Femur (tissue), 1 donor: ENCODE measurements at regions not wholly inside any gene's neighbourhood (a gene's known extent, or its start where the extent isn't known, plus 50 kb on each side); places are given as distances from the start of the nearest gene placed in this dataset.
"Not testable (repeated sequence)": the region's sequence is repeated elsewhere in the genome, so short reads cannot be mapped to it uniquely, and the experiment has no call there.

Experiments
- DNase-seq: peaks from one replicate; pipeline ENCODE4 v3.0.0-alpha.2; 2017

DNA sequence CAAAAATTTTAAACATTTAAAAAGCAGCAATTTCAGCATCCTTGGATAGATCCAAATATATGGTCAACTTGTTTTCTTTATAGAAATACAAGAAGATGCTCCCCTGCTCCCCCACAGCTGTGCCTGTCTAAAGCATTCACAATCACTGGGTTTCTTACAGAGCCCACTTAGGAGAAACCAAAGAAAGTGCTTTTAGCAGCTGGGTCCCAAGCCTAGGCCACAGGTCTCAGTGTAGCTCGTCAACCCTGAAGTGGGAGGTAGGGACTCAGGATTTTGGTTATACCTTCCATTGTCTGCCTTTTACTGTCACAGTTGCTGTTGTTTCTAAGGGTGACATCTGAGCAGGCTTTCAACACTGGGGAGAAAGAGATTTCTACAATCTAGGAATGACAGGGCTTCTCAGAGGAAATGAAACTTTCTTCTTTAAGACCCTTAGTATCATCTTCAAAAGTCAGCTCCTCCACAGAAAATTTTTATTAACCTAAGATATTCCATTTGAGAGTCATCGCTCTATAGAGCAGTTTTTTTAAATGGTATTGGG lies 199.3 kb upstream of the CMC1 start:
- no peak for DNase-seq

DNA sequence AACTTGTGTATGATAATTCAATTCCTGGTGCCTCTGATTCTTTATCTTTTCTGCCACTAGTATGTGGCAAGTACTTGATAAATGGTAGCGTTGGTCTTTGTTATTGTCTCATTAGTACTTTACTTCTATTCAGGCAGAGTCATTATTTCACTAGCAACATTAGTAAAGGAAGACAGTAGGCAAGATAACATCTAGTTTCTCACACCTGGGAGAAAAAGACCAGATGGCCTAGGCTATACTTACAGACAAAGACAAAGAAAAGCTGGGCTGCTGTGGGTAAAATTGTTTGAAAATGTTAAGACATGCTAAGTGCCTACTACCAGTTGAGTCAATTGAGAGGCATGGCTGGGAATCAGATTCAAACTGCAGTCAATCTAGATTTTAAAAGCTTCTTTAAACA lies 198.7 kb upstream of the CMC1 start:
- no peak for DNase-seq

- DNase-seq: no peak
These were observed 191.3 kb upstream of the CMC1 start for GRCh38 chr3:28050120-28050519.

- DNase-seq: no peak
These were observed 190.5 kb upstream of the CMC1 start for GRCh38 chr3:28050885-28051284.

- no peak for DNase-seq
These were observed 187.7 kb upstream of the CMC1 start for GRCh38 chr3:28053759-28054158.

- DNase-seq: no peak
These were observed 184.6 kb upstream of the CMC1 start for GRCh38 chr3:28056806-28057205.

DNA sequence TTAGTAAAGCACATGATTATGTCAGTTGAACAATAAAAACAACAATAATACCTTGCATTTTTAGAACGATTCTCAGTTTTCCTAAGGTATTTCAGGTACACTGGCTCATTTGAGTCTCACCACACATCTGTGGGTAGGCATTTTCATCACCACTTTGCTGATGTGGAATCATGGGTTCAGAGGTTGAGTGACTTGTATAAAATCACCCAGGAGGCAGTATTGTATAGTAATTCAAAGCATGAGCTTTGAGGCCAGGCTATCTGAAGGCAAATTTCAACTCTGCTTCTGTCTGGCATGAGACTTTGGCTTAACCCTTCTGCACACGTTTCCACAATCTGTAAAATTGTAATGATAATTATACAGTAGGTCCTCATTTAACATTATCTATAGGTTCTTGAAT lies 183.9 kb upstream of the CMC1 start:
- no peak for DNase-seq

DNA sequence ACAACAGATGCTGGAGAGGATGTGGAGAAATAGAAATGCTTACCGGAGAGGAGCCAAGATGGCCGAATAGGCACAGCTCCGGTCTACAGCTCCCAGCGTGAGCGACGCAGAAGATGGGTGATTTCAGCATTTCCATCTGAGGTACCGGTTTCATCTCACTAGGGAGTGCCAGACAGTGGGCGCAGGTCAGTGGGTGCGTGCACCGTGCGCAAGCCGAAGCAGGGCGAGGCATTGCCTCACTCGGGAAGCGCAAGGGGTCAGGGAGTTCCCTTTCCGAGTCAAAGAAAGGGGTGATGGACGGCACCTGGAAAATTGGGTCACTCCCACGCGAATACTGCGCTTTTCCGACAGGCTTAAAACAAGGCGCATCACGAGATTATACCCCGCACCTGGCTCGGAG lies 182.2 kb upstream of the CMC1 start:
- DNase-seq: not testable (repeated sequence)

- no peak for DNase-seq
These were observed 175.4 kb upstream of the CMC1 start for GRCh38 chr3:28066020-28066419.

- DNase-seq: no peak
These were observed 174.4 kb upstream of the CMC1 start for GRCh38 chr3:28067014-28067413.

GRCh38 chr3:28068342-28068741 lies 173.1 kb upstream of the CMC1 start:
- DNase-seq: no peak

DNA sequence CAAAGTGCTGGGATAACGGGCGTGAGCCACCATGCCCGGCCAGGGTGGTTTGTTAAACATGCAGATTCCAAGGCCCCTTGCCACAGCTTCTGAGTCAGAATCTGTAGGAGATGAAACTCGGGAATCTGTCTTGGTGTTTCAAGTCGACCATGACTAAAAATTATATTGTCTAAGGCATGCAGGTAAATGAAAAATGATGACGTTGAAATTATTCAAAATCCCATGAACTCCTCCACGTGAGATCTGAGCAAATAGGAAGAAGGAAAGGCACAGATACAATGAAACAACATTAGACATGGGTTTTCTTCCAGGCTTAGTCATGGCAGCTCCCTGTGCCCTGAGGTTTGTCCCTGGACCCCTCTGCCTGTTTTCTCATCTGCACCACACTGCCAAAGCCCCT lies 172.0 kb upstream of the CMC1 start:
- no peak for DNase-seq

DNA sequence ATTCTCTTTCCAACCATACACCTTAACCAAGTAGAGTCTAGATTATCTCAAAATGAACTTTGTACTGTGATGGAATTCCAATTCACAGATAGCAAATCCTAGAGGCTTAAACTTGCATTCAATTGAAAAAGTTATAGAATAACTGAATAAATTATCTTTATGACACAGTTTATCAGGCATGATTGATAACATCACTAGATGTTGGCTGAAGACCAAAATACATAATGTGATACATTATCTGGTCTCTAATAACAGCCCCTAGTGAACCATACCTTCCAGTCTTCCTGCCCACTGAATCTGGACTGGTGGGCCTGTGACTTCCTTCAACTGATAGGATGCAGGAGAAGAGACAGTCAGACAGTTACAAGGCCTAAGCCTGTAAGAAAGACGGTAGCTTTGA lies 165.2 kb upstream of the CMC1 start:
- no peak for DNase-seq

GRCh38 chr3:28077572-28077971 lies 163.8 kb upstream of the CMC1 start:
- no peak for DNase-seq

GRCh38 chr3:28078536-28078935 lies 162.9 kb upstream of the CMC1 start:
- DNase-seq: no peak

- DNase-seq: no peak
These were observed 160.7 kb upstream of the CMC1 start for GRCh38 chr3:28080716-28081115.

DNA sequence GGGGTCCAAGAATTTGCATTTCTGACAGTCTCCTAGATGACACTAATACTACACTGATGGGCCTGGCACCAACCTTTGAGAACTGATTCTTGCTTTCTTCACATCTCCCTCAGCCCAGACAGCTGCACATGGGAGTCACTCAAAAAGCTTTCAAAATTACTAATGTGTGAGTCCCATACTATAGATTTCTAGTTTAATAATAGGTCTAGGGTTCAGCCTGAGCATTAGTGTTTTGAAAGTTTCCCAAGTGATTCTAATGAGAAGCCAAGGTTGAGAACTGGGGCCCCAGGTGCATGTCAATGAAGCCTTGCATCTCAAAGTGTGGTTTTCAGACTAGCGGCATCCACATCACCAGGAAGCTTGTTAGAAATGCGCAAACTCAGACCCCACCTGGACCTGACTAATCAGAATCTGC lies 159.9 kb upstream of the CMC1 start:
- no peak for DNase-seq

DNA sequence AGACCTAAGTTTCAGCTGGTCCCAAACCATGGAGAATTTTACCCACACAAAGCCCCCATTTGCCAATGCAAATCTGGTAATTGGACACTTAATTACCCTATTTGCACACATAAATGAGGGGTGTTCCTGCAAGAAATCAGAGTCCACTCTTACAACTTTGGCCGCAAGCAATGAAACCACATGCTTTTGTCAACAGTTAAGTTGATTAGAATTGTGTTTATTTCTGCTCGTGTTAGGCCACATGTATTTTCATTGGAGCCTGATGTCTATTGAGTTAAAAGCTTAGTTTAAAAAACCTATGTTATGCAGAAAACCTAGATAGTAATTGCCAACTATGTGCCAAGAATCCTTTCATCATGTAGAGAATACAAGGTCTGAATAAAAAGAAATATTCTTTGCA lies 153.8 kb upstream of the CMC1 start:
- no peak for DNase-seq

GRCh38 chr3:28088811-28089526 lies 152.4 kb upstream of the CMC1 start:
- no peak for DNase-seq

- DNase-seq: no peak
These were observed 151.9 kb upstream of the CMC1 start for GRCh38 chr3:28089527-28089897.

GRCh38 chr3:28099296-28099695 lies 142.1 kb upstream of the CMC1 start:
- no peak for DNase-seq

- no peak for DNase-seq
These were observed 139.7 kb upstream of the CMC1 start for GRCh38 chr3:28101705-28102104.

DNA sequence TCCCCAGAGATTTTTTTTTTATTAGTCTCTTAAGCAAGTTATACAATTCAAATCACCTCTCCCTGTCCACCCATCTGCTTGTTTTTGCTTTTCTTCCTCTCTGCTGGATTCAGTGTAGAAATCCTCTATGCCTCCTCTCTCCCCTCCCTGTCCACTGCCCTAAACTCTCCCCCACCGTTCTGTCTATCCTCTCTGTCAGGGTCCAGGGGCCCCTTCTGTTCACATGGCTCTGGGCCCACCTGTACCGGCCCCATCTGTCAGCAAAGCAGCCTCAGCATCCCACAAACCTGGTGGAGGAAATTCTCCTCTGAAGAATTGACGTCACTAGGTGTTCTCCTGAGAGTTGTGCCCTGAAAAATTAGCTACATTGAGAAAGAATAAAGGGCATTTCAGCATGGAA lies 137.6 kb upstream of the CMC1 start:
- no peak for DNase-seq

- no peak for DNase-seq
These were observed 136.4 kb upstream of the CMC1 start for GRCh38 chr3:28104896-28105534.

DNA sequence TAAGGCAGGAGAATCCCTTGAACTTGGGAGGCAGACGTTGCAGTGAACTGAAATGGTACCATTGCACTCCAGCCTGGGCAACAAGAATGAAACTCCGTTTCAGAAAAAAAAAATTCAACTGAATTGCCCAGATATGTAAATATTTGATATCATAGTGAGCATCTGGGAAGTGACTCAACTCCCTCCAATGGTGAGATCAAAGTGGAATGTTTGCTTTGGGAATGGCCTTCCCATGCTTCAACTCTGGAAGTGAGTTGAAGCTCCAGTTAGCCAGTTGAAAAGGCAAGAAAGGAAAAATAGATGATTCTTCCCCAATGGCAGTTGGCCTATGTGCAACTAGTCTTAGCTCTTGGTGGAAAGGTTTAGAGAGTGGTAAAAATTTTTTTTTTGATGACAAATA lies 131.6 kb upstream of the CMC1 start:
- DNase-seq: no peak
